ENCODE measurements at regions not wholly inside any gene's neighbourhood (a gene's known extent, or its start where the extent isn't known, plus 50 kb on each side); places are given as distances from the start of the nearest gene placed in this dataset.

- TF ChIP-seq ARID4B (CRISPR knock-in tag; IDR thresholded peaks at IDR 0.05; ENCODE audit: borderline replicate concordance): no peak
- no peak for TF ChIP-seq TEAD1 (CRISPR knock-in tag; IDR thresholded peaks at IDR 0.05)
Observed at GRCh38 chr11:44453871-44454270, 111.6 kb upstream of the CD82 start (continued).

GRCh38 chr11:44454666-44455065 lies 110.8 kb upstream of the CD82 start:
- H3K4me3 Mint-ChIP-seq: no peak overlapping the region
- H3K36me3 Mint-ChIP-seq: no peaks in the 10 kb centered on the region
- no peaks in the 10 kb centered on the region; the same call in none of the 2 replicates for H3K27me3 Mint-ChIP-seq (ENCODE audit: low read depth)
- TF ChIP-seq ZNF396 (CRISPR knock-in tag; IDR thresholded peaks at IDR 0.05; ENCODE audit: borderline replicate concordance): no peak
- no peak for TF ChIP-seq ZNF416 (CRISPR knock-in tag; IDR thresholded peaks at IDR 0.05)
- H3K4me1 Mint-ChIP-seq: 0 out of 2 replicates have a peak, but pooled peaks cover 3% of the 10 kb centered on the region
- CTCF ChIA-PET: no interaction called here
- H3K9me3 Mint-ChIP-seq: peaks cover 1% of the 10 kb centered on the region; the same call in 1 of the 2 replicates
- ATAC-seq: no peak
- POLR2A ChIA-PET: no interaction called here
- no peak overlapping the region for H3K27ac Mint-ChIP-seq
- no peak for DNase-seq (ENCODE audit: low spot score)

- no peaks in the 10 kb centered on the region for H3K36me3 Mint-ChIP-seq
- ChIA-PET CTCF (interaction anchor here (0.6 to 1.6 kb wide), 5 partner anchors 9 to 170 kb away, joined by 3 to 8 read pairs (median 3); no protein-coding TSS in a partner anchor), POLR2A (no interaction called here)
- H3K27ac Mint-ChIP-seq: no peak overlapping the region
- 0 out of 2 replicates have a peak, but pooled peaks cover 3% of the 10 kb centered on the region for H3K4me1 Mint-ChIP-seq
- DNase-seq (ENCODE audit: low spot score) (peak; percentile 46), ATAC-seq (peak; percentile 95)
- TF ChIP-seq E2F4 (CRISPR knock-in tag; IDR thresholded peaks at IDR 0.05; ENCODE audit: borderline replicate concordance, low read depth) (no peak), IRF1 (CRISPR knock-in tag; IDR thresholded peaks at IDR 0.05) (no peak), CTCF (IDR thresholded peaks at IDR 0.05) (peak; percentile 20; the same call in 1 of the 2 replicates), ZSCAN18 (CRISPR knock-in tag; IDR thresholded peaks at IDR 0.05) (no peak), AFF4 (CRISPR knock-in tag; IDR thresholded peaks at IDR 0.05; ENCODE audit: borderline replicate concordance) (no peak), MLX (CRISPR knock-in tag; IDR thresholded peaks at IDR 0.05) (no peak), RORB (CRISPR knock-in tag; IDR thresholded peaks at IDR 0.05) (no peak), TEAD1 (CRISPR knock-in tag; IDR thresholded peaks at IDR 0.05) (no peak)
- H3K4me3 Mint-ChIP-seq: no peak overlapping the region
- H3K27me3 Mint-ChIP-seq (ENCODE audit: low read depth): no peaks in the 10 kb centered on the region; the same call in none of the 2 replicates
- H3K9me3 Mint-ChIP-seq: peaks cover 21% of the 10 kb centered on the region
Observed at GRCh38 chr11:44456544-44457300, 108.7 kb upstream of the CD82 start.
